Omental fat pad (tissue), 3 donors: ENCODE measurements at regions not wholly inside any gene's neighbourhood (a gene's known extent, or its start where the extent isn't known, plus 50 kb on each side); places are given as distances from the start of the nearest gene placed in this dataset.

Experiments used
- ATAC-seq: fragments of 150-250 bp; one replicate; pipeline ENCODE4 v1.9.1; 2016; ENCODE audit warnings: mild to moderate bottlenecking, moderate library complexity; ENCODE audit not compliant: low FRiP score
- DNase-seq: peaks from one replicate; pipeline ENCODE4 v3.0.0-alpha.2; 2019; ENCODE audit warnings: low spot score
- CTCF ChIP-seq, 3 donors: fragments of 450-650 bp; IDR thresholded peaks; one replicate each; pipeline ENCODE4 v1.5.1; 2016 to 2017; ENCODE audit warnings: antibody characterized with exemption in 3 of 3, mild to moderate bottlenecking in 3 of 3, moderate library complexity in 2 of 3

DNA sequence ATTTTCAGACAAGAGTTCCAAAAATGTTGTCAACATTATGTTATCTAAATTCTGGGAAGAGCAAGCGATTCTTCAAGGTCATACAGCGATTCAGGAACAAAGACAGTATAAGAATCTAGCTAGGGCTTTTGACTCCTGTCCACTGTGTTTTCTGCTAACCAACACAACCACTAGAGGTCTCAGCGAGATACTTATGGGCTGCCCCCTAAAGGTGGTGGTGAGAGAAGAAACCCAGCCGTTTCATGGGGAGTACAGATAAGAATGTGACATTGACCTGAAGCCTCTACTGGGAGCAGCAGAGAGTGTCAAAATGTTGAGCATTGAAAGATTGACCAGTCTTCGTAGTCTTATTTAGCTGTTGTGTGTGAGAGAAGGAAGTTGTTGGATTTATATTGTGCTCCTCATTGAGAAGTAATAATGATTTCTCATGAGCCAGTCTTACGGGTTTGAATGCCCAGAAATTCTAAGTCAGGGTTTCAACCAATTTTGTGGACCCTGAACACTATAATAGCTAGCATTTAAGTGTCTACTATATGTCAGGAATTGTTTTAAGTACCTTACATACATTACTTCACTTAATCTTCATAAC lies 168.3 kb downstream of the SPRY1 start:
- ATAC-seq (no peak), DNase-seq (no peak)
- TF ChIP-seq CTCF (IDR thresholded peaks at IDR 0.05) = no peak

- DNase-seq (no peak), ATAC-seq (no peak)
- no peak for TF ChIP-seq CTCF (IDR thresholded peaks at IDR 0.05)
These were observed 172.3 kb downstream of the SPRY1 start for GRCh38 chr4:123568936-123569335.

DNA sequence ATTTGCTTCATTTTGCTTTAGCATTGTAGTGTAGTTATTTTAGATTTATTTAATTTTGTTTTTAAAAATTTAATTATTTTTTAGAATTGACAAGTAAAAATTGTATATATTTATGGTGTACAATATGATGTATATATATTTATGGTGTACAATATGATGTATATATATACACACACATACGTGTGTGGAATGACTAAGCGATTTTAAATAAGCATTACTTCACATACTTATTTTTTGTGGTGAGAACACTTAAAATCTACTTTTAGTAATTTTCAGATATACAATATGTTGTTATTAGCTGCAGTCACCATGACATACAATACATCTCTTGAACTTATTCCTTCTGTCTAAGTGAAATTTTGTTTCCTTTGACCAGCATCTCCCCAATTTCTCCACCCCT lies 172.9 kb downstream of the SPRY1 start:
- no peak for TF ChIP-seq CTCF (IDR thresholded peaks at IDR 0.05)
- ATAC-seq (no peak), DNase-seq (no peak)

DNA sequence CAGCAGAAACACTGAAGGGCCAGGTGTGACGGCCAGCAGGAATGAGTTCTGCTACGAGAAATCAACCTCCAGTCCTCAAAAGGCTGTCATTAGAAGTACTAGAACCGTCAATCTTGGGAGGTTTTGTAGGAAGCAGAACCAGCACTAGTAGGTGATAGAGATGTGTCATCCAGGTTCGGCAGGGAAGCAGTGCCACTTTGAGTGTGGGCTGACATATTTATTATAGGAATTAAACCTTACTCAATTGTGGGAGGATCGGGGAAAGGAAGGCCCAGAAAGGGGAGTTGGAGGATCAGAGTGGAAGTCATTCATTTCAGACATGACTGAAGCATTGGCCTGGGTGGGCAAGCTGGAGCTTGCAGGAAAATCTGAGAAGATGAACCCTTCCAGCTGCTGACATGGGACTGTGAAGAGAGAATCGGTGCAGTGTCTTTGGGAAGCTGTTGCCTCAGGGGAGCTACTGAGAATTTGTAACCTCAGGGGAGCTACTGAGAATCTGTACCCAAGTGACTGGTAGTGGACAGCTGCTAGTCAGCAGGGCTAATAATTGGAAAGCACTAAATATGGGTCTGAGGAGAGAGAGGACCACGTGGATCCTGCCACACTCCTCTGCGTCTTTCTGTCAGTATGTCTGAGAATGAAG lies 177.4 kb downstream of the SPRY1 start:
- no peak for TF ChIP-seq CTCF (IDR thresholded peaks at IDR 0.05)
- no peak for ATAC-seq
- no peak for DNase-seq

DNA sequence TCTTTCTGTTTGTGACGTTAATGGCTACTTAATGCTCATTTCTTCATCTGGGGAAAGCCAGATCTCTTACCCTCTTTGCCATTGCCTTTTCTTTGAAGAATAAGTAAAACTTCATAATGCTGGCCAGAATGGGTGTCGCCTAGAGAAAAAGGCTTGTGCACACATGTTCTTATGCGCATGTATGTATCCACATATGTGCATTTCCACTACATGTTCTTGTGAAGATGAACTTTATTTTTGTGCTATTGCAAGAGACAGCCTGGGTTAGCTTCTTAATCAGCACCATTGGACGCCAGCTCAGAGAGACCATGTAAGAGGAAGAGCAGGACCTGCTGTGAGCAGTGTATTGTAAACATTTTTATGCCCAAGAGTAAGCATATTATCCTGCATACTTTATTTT lies 178.7 kb downstream of the SPRY1 start:
- no peak for TF ChIP-seq CTCF (IDR thresholded peaks at IDR 0.05)
- DNase-seq (no peak), ATAC-seq (no peak)

DNA sequence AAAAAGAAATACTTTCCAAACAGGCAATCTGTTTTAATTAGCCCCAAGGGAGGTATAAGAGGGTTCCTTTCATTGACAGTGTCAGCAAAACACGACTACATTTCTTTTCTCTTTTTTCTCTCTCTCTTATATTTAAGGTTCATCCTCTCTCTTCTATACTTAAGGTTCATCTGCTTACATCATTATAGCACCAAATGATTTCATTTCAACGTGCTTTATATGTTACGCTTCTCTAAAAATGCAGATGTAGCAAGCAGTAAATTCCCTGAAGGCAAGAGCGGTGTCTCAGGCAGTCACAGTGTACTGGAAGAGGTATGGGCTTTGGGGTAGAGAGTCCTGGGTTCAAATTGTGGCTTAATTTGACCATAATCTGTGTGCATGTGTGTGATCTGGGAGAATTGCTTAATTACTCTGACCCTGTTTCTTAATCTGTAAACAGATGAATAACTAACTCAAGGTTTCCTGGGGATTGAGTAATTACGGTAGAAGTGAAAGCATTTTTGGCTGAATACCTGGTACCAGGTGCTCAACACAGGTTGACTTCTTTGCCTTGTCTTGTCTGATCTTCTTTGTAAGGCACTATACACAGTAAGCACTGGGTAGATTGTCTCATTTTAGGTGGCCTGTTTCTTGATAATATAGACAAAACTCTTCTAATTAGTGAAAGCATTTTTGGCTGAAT lies 180.8 kb downstream of the SPRY1 start:
- no peak for ATAC-seq
- DNase-seq = no peak
- no peak for TF ChIP-seq CTCF (IDR thresholded peaks at IDR 0.05)
